ENCODE measurements at regions not wholly inside any gene's neighbourhood (a gene's known extent, or its start where the extent isn't known, plus 50 kb on each side); places are given as distances from the start of the nearest gene placed in this dataset.

GRCh38 chr2:118689033-118689432 is 158.4 kb downstream of the EN1 start:
- Histone ChIP-seq H2AFZ (ENCODE audit: control insufficient read depth, low read depth, low read length) (no peak overlapping the region), H3K27me3 (replicated peaks in 1 of 2; ENCODE audit: control insufficient read depth in 2 of 2, insufficient read depth in 2 of 2, low read length in 1 of 2) (no peaks in the 10 kb centered on the region), H3K4me3 (no peak overlapping the region), H3K36me3 (ENCODE audit: control insufficient read depth in 2 of 2, insufficient read depth in 2 of 2, low read length in 1 of 2) (no peaks in the 10 kb centered on the region), H3K79me2 (ENCODE audit: control insufficient read depth, insufficient read depth, low read length) (no peaks in the 10 kb centered on the region), H3K4me2 (ENCODE audit: control insufficient read depth, insufficient read depth) (no peak overlapping the region), H3K4me1 (ENCODE audit: control insufficient read depth, insufficient read depth, low read length) (no peaks in the 10 kb centered on the region), H3K9me3 (replicated peaks; ENCODE audit: control insufficient read depth, insufficient read depth, low read length) (no peaks in the 10 kb centered on the region), H4K20me1 (ENCODE audit: control insufficient read depth, insufficient read depth) (no peaks in the 10 kb centered on the region), H3K9ac (ENCODE audit: control insufficient read depth, insufficient read depth, low read length) (no peak overlapping the region), H3K27ac (ENCODE audit: control insufficient read depth, insufficient read depth) (no peak overlapping the region)
- SMC1A ChIA-PET (ENCODE audit: uncharacterized antibody, unreplicated experiment), result no interaction called here
- DNase-seq (ENCODE audit: low read depth, low spot score) (no peak), ATAC-seq (no peak), FAIRE-seq (no peak)
- intact Hi-C loops (cut with micrococcal nuclease; ENCODE audit: unreplicated experiment), result no loop called here
- BruUV-seq (replicated peaks), result no TSS peak
- WGBS (ENCODE audit: insufficient coverage, insufficient replicate concordance, low lambda C conversion rate, missing lambda C conversion rate), result 31% methylated on average over 6 of the region's 6 CpGs
- CTCF ChIA-PET, result no interaction called here
- POLR2A ChIA-PET, result no interaction called here
- in situ Hi-C loops (cut with MboI), result no loop called here
- RAD21 ChIA-PET (ENCODE audit: unreplicated experiment), result interaction anchor here (0.7 kb wide), 1 partner anchor 636 kb away, joined by 4 read pairs; no protein-coding TSS in a partner anchor
- TF ChIP-seq MEF2A (IDR thresholded peaks at IDR 0.05; ENCODE audit: insufficient read depth, low read depth, low read length) (no peak), ZBTB40 (IDR thresholded peaks at IDR 0.05; ENCODE audit: borderline replicate concordance) (no peak), LARP7 (IDR thresholded peaks at IDR 0.05) (no peak), PKNOX1 (IDR thresholded peaks at IDR 0.05) (no peak), CBX3 (IDR thresholded peaks at IDR 0.05; ENCODE audit: borderline replicate concordance, low read depth) (no peak), HDAC6 (IDR thresholded peaks at IDR 0.05; ENCODE audit: unreplicated experiment) (no peak), KDM1A (IDR thresholded peaks at IDR 0.05; ENCODE audit: borderline replicate concordance) (no peak), ETV6 (conservative IDR thresholded peaks at IDR 0.05 in 1 of 2, IDR thresholded peaks at IDR 0.05 in 1 of 2; ENCODE audit: borderline replicate concordance in 1 of 2, low read depth in 1 of 2) (no peak), NFYB (IDR thresholded peaks at IDR 0.05; ENCODE audit: insufficient read depth, low read depth, low read length) (no peak), MYB (IDR thresholded peaks at IDR 0.05; ENCODE audit: borderline replicate concordance, low read depth, low read length) (no peak), NFYA (IDR thresholded peaks at IDR 0.05; ENCODE audit: borderline replicate concordance, low read depth, low read length) (no peak), SUZ12 (IDR thresholded peaks at IDR 0.05; ENCODE audit: unreplicated experiment) (no peak), EGR1 (IDR thresholded peaks at IDR 0.05; ENCODE audit: borderline replicate concordance in 1 of 2, low read depth in 2 of 2, low read length in 2 of 2) (no peak), CTCF (IDR thresholded peaks at IDR 0.05 in 2 of 3, conservative IDR thresholded peaks at IDR 0.05 in 1 of 3; ENCODE audit: control insufficient read depth in 2 of 3, extremely low read depth in 1 of 3, insufficient read depth in 1 of 3, low read depth in 3 of 3, low read length in 3 of 3) (no peak), TAF1 (IDR thresholded peaks at IDR 0.05; ENCODE audit: borderline replicate concordance, low read depth, low read length) (no peak), JUNB (IDR thresholded peaks at IDR 0.05) (no peak), HDGF (IDR thresholded peaks at IDR 0.05) (no peak), NFXL1 (IDR thresholded peaks at IDR 0.05; ENCODE audit: borderline replicate concordance) (no peak)

Data from GM12878 (cell line).